A673 (cell line): ENCODE measurements at regions not wholly inside any gene's neighbourhood (a gene's known extent, or its start where the extent isn't known, plus 50 kb on each side); places are given as distances from the start of the nearest gene placed in this dataset.

Experiments used
- EZH2 ChIP-seq: fragments of 200-600 bp; sonication (generic); IDR thresholded peaks from 2 replicates; pipeline ENCODE4 v1.6.1; 2017; ENCODE audit warnings: borderline replicate concordance, low read depth, mild to moderate bottlenecking, mixed read lengths, antibody characterized with exemption, low read length; ENCODE audit not compliant: poor library complexity, severe bottlenecking
- TF ChIP-seq, protein P1 (sequence below): fragments of 300-800, 200-600 bp; sonication (generic); conservative IDR thresholded peaks from 2 replicates; pipeline ENCODE4 v1.5.1; 2017; ENCODE audit warnings: low read depth, mild to moderate bottlenecking, antibody characterized with exemption, low read length, moderate library complexity, mixed read lengths

DNA sequence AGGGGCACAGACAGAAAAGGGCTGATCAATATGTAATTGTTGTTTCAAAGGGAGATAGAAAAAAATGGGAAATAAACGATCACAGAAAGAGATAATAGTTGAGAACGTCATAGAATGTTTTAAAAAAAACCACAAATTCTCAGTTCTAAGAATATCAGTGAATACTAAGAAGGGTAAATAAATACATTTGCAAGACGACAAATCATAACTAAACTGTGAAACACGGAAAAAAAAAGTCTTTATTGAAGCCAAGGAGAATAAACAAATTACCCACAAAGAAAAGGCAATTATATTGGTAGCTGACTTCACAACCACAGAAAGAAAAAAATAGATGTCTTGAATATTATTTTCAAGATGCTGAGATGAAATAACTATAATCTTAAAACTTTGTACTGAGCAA is 305.2 kb upstream of the STEAP1 start:
- TF ChIP-seq, protein P1, sequence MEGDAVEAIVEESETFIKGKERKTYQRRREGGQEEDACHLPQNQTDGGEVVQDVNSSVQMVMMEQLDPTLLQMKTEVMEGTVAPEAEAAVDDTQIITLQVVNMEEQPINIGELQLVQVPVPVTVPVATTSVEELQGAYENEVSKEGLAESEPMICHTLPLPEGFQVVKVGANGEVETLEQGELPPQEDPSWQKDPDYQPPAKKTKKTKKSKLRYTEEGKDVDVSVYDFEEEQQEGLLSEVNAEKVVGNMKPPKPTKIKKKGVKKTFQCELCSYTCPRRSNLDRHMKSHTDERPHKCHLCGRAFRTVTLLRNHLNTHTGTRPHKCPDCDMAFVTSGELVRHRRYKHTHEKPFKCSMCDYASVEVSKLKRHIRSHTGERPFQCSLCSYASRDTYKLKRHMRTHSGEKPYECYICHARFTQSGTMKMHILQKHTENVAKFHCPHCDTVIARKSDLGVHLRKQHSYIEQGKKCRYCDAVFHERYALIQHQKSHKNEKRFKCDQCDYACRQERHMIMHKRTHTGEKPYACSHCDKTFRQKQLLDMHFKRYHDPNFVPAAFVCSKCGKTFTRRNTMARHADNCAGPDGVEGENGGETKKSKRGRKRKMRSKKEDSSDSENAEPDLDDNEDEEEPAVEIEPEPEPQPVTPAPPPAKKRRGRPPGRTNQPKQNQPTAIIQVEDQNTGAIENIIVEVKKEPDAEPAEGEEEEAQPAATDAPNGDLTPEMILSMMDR = no peak
- TF ChIP-seq EZH2 = no peak
